T-helper 1 cell treated with Interleukin-12 subunit alpha and Interleukin-12 subunit beta and Interleukin-4 antibody, amounts not matched to agents 30 μg/mL and 1 μg/mL, for 36 hours (primary cell): ENCODE measurements at regions not wholly inside any gene's neighbourhood (a gene's known extent, or its start where the extent isn't known, plus 50 kb on each side); places are given as distances from the start of the nearest gene placed in this dataset.

Experiments used
- H3K27ac Mint-ChIP-seq: one replicate; pipeline ENCODE4 v1.8.0; 2021; ENCODE audit warnings: mild to moderate bottlenecking, mixed read lengths
- H3K27me3 Mint-ChIP-seq: one replicate; pipeline ENCODE4 v1.8.0; 2021; ENCODE audit warnings: low read depth, mixed read lengths
- H3K36me3 Mint-ChIP-seq: one replicate; pipeline ENCODE4 v1.8.0; 2021; ENCODE audit warnings: low read depth, mixed read lengths
- H3K4me1 Mint-ChIP-seq: one replicate; pipeline ENCODE4 v1.8.0; 2021; ENCODE audit warnings: low read depth, mixed read lengths
- H3K4me3 Mint-ChIP-seq: one replicate; pipeline ENCODE4 v1.8.0; 2021; ENCODE audit warnings: mild to moderate bottlenecking, moderate library complexity, mixed read lengths
- H3K9me3 Mint-ChIP-seq: one replicate; pipeline ENCODE4 v1.8.0; 2021; ENCODE audit warnings: mixed read lengths

DNA sequence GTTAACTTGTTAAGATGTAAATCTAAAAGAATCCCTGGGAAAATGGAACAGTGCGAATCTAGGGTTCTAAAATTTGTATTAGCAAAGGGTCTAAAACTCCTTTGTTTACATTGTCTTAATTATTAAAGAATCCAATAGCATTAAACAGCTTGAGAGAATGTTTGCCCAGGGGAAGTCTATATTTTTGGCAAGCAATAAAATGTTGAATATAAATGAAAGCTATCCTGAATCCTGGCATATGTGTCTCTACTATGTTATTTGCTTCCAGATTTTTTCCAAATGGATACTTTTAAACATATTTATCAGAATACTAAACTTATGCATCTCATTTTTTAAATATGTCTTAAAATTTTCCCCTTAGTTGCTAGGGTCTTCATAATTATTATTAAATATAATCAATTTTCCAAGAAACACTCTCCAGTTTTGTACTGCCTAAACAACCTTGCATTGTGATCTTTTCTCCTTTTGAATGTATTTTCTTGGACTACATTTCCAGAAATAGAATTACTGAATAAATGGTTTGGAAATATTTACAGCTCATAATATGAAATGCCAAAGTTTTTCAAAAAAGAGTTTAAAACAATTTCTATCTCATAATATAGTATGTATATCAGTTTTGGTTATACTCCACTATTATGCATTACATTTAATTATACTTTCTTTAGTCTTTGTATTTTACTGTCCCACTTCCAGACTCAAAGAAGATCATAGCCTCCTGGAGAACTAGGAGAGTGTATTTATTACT lies 304.8 kb downstream of the USP25 start:
- no peaks in the 10 kb centered on the region for H3K36me3 Mint-ChIP-seq
- H3K4me3 Mint-ChIP-seq, result no peak overlapping the region
- H3K27me3 Mint-ChIP-seq, result no peaks in the 10 kb centered on the region
- no peak overlapping the region for H3K27ac Mint-ChIP-seq
- no peaks in the 10 kb centered on the region for H3K4me1 Mint-ChIP-seq
- H3K9me3 Mint-ChIP-seq, result no peaks in the 10 kb centered on the region

DNA sequence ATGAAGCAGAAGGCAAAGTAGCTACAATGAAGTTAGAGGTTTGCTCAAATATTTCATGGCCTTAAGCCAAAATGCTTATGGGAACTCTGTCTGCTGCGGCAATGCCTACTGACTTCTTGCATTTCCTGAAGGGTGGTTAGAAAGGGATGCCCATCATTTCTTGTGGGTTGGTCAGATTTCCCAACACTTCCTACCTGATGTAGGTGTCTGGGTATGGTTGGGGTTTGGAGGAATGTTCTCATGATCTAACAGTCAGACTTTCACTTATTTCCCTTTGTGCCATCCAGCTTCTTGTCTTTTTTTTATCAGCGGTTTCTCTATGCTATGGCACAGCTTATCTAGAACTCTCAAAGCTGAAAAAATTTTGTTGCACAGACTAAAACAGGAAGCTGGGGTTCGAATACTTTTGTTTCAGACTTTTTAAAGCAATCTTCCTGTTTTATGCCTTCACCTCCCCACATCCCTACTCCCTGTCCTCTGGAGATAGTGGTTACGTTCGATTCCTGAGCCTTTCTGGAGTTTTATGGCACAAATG lies 307.7 kb downstream of the USP25 start:
- H3K4me1 Mint-ChIP-seq, result no peaks in the 10 kb centered on the region
- H3K9me3 Mint-ChIP-seq, result no peaks in the 10 kb centered on the region
- H3K27ac Mint-ChIP-seq, result no peak overlapping the region
- H3K4me3 Mint-ChIP-seq, result no peak overlapping the region
- no peaks in the 10 kb centered on the region for H3K36me3 Mint-ChIP-seq
- H3K27me3 Mint-ChIP-seq, result no peaks in the 10 kb centered on the region

DNA sequence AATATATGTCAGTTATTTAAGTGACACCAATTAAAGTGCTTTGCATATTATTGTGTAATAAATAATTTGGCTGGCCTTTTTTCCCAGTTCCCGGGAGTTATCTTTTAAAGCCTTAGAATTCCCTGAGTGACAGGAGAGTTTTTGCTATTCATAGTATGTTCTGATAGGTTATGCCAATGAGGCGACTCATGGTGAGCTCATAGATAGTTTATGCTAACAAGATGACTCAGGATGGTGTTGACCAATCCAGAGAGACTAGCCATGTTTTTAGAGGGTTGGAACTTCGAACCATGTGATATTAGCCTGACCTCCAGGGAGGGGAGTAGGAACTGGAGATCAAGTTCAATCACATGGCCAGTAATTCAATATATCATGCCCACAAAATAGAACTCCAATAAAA lies 310.8 kb downstream of the USP25 start:
- Mint-ChIP-seq H3K27ac (no peak overlapping the region), H3K4me3 (no peak overlapping the region), H3K27me3 (no peaks in the 10 kb centered on the region), H3K36me3 (no peaks in the 10 kb centered on the region), H3K4me1 (no peaks in the 10 kb centered on the region), H3K9me3 (no peaks in the 10 kb centered on the region)

DNA sequence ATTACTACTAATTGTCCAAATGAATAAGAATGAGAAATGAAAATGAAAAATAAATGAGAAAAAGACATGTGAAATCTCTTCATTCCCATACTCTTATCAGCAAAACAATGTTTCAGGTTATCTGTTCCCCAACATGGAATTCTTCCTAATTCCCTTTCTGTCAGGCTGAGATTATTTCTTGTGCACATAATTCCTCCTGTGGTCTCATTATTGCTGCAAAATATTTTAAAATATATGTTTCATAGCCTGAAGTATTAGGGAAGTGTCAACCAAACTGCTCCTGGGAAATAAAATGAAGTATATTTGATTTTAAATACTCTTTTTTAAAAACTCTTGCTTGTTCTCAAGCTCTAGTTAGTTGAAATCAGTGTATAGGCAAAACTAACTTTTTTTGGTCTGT lies 314.9 kb downstream of the USP25 start:
- H3K27ac Mint-ChIP-seq, result no peak overlapping the region
- no peaks in the 10 kb centered on the region for H3K9me3 Mint-ChIP-seq
- no peaks in the 10 kb centered on the region for H3K36me3 Mint-ChIP-seq
- no peaks in the 10 kb centered on the region for H3K4me1 Mint-ChIP-seq
- H3K27me3 Mint-ChIP-seq, result no peaks in the 10 kb centered on the region
- no peak overlapping the region for H3K4me3 Mint-ChIP-seq

DNA sequence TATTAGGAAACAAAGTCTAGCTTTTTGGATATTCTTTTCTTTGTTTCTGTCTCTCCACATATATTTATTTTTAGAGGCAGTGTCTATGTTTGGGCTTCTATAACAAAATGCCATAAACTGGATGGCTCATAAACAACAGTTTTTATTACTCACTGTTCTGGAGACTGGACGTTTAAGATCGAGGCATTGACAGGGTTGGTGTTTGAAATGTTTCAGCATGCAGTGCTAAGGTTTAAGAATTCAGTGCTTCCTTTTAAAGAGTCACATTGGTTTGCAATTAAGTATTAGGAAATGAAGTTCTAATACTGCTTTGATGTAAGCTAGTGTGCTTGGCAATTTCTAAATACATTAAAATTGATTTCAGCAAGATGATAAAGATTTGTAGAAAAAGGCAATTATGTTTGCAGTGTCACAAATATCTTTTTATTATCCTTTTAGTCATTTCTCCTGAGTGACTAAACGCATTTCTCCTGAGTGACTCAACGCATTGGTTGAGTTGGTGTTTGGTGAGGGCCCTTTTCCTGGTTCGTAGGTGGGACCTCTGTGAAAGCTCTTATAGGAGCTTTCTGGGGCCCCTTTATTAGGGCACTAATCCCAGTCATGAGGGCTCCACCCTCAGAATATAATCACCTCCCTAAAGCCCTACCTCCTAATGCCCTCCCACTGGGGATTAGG lies 317.0 kb downstream of the USP25 start:
- no peaks in the 10 kb centered on the region for H3K9me3 Mint-ChIP-seq
- no peak overlapping the region for H3K4me3 Mint-ChIP-seq
- no peaks in the 10 kb centered on the region for H3K4me1 Mint-ChIP-seq
- no peak overlapping the region for H3K27ac Mint-ChIP-seq
- no peaks in the 10 kb centered on the region for H3K27me3 Mint-ChIP-seq
- no peaks in the 10 kb centered on the region for H3K36me3 Mint-ChIP-seq

DNA sequence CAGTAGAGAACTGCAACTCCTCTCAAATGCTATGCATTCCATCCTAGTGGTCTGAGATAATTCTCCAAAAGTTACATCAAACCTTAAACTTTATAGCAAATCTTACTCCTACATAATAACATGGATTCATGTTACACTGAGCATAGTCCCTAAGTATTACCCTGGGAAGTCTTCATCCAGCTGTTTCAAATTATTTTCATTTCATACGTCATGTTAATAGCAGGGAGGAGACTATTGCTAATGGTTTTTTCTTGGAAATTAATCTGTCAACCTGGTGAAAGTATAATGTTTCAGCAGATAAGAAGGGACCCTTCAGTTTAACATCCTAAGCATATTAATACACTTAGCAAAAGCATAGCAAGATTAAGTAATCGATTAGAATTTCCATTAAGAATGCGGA lies 318.1 kb downstream of the USP25 start:
- Mint-ChIP-seq H3K4me3 (no peak overlapping the region), H3K9me3 (no peaks in the 10 kb centered on the region), H3K36me3 (no peaks in the 10 kb centered on the region), H3K27ac (no peak overlapping the region), H3K4me1 (no peaks in the 10 kb centered on the region), H3K27me3 (no peaks in the 10 kb centered on the region)

DNA sequence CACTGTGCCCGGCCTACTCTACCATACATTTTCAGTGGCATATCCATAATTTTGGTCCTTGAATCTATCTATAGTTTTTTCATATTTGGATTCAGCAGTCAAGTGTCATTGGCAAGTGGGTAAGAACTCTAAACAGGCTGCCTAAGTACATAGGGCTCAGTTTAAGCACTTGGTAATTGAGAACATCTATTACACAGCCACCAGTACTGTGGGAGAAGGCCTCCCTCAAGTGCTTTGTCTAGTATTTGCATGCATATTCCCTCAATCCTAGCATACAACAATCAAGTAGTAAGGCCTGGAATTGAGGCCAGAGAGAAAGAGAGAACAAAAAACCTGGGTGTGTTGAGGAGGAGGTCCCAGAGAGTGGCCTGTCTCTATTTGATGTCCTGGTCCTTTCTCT lies 325.2 kb downstream of the USP25 start:
- H3K36me3 Mint-ChIP-seq, result no peaks in the 10 kb centered on the region

DNA sequence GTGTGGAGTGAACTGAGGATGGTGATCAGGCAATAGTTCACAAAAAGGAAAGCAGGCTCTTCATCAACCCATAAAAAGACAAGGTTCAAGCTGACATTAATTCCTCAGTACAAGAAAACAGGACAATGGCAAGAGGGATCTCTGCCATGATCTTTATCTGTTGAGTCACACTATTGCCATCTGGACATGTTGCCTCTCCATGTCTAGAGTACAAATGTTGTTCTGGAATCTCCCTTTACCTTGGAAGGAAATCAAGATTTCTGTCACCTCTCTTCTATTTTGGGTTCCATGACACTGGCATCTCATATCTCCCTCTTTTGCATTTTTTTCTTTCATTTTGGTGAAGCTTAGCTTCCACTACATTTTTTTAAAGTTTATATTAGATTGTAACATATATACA lies 329.1 kb downstream of the USP25 start:
- Mint-ChIP-seq H3K4me3 (no peak overlapping the region), H3K36me3 (no peaks in the 10 kb centered on the region), H3K27me3 (no peaks in the 10 kb centered on the region), H3K9me3 (no peaks in the 10 kb centered on the region), H3K27ac (no peak overlapping the region), H3K4me1 (no peaks in the 10 kb centered on the region)

More for the DNA sequence above, 325.2 kb downstream of the USP25 start:
- Mint-ChIP-seq H3K4me1 (no peaks in the 10 kb centered on the region), H3K4me3 (no peak overlapping the region), H3K9me3 (no peaks in the 10 kb centered on the region), H3K27ac (no peak overlapping the region), H3K27me3 (no peaks in the 10 kb centered on the region)

DNA sequence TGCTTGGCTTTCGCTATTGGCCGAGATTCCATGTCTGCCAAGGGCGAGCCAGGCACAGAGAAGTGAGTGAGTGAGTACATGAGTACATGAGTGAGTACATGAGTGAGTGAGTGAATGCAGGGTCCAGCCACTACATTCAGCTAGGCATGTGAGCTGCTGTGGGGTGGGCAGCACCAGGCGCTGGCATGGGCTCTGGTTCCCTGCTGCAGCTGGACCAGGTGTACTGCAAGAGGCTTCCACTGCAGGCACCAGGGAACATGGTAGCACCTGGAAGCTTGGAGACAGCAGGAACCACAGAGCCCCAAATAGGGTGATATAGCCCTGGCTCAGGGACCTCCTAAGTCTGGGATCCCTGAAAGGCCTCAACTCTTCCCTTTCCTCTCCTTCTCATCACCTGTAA lies 330.2 kb downstream of the USP25 start:
- no peaks in the 10 kb centered on the region for H3K9me3 Mint-ChIP-seq
- no peak overlapping the region for H3K4me3 Mint-ChIP-seq
- H3K36me3 Mint-ChIP-seq, result no peaks in the 10 kb centered on the region
- H3K4me1 Mint-ChIP-seq, result no peaks in the 10 kb centered on the region
- H3K27ac Mint-ChIP-seq, result no peak overlapping the region
- no peaks in the 10 kb centered on the region for H3K27me3 Mint-ChIP-seq

DNA sequence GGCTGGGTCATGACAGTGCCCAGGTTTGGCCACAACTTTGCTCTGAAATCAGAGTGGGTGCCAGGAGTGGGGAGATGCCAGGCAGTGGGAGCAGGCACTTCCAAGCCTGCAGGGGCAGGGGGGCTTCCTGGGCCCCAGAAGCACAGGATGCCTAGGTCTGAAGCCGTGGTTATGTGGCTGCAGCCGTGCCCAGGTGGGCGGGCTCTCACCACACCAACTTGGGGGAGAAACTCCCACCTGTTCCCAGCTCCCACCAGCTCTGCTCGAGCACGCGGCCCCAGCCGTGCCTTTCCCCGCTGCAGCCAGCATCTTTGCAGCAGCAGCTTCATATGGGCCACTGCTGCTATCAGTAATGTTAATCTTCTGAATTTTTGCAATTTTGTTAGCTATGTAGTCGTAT lies 331.4 kb downstream of the USP25 start:
- no peaks in the 10 kb centered on the region for H3K36me3 Mint-ChIP-seq
- no peak overlapping the region for H3K27ac Mint-ChIP-seq
- no peaks in the 10 kb centered on the region for H3K27me3 Mint-ChIP-seq
- H3K9me3 Mint-ChIP-seq, result no peaks in the 10 kb centered on the region
- H3K4me1 Mint-ChIP-seq, result no peaks in the 10 kb centered on the region
- no peak overlapping the region for H3K4me3 Mint-ChIP-seq

DNA sequence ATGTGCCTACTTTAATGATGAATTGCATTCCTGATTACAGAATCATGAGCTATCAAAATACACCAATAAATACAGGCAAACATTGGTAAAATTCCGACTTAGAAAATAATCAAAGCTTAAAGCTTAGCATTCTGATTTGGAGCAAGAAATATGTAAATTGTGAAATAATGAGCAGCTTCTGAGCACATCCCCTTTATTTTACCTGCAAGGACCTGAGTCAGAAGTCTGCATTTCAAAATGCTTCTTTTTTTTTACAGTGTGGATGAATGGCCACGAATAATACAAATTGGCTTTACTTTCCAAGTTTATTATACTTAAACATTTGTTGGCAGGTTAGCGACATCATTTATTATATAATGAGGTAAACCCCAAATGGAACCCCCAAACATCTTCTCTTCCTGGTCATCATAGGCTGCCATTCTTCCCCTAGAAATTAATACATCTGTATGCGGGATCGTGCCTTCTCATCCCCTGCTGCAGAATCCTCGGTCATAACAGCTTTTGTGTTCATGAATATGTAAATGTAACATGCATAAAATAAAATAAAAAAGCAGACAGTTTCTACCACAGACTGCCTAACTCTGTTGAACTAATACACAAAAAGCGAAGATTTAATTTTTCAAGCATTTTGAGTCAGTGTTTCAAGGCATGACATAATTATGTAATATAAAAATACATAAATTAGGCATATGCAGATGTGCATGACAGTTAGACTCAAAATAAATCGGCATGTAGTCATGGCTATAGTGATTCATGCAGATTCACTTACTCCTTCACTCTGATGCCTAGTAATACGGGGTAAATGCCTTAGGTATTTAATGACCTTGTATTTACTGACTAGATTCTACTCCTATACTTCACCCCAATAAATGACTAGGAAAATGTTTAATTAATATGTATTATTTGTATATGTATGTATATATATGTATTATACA lies 339.7 kb downstream of the USP25 start:
- Mint-ChIP-seq H3K4me1 (no peaks in the 10 kb centered on the region), H3K36me3 (no peaks in the 10 kb centered on the region), H3K27ac (no peak overlapping the region), H3K27me3 (no peaks in the 10 kb centered on the region), H3K9me3 (no peaks in the 10 kb centered on the region), H3K4me3 (no peak overlapping the region)

DNA sequence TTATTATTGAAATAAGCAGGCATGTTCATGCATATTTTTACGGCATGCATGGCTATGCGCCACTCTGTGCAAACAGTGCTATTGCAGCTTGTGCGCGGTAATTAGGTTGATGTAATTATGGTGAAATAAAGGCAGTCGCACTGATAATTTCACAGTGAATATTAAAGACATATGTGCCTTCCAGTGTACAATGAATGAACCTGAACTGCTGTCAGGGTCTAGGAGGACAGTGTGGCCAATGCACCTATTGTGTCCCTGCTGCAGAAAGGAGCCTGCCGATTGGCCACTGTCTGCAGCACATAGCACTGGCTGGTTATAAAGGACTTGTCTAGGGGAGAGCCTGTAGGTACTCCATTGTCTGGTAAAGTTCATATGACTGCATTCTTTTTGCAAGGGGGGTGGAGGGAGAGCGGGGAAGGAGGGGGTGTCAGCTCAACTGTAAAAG lies 340.4 kb downstream of the USP25 start:
- Mint-ChIP-seq H3K9me3 (no peaks in the 10 kb centered on the region), H3K27me3 (no peaks in the 10 kb centered on the region), H3K4me3 (no peak overlapping the region), H3K27ac (no peak overlapping the region), H3K36me3 (no peaks in the 10 kb centered on the region), H3K4me1 (no peaks in the 10 kb centered on the region)

DNA sequence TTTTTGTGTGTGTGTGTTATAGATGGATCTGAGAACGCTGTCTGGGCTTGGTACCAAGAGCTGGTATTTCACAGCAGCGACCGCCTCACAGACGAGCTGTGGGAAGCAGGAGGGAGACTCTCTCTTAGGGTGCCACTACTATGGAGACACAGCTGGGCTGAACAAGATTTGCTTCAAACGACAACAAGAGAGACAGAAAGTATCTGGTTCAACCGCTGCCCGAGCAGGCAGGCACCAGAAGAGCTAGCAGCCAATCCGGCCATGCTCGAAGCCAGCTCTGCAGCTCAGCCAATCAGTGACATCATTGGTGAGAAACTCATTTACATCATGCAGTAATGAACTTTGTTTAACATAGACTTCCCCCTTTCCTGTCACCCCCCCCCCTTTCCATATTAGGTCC lies 341.3 kb downstream of the USP25 start:
- H3K4me1 Mint-ChIP-seq, result no peaks in the 10 kb centered on the region
- H3K9me3 Mint-ChIP-seq, result no peaks in the 10 kb centered on the region
- H3K27ac Mint-ChIP-seq, result no peak overlapping the region
- H3K4me3 Mint-ChIP-seq, result no peak overlapping the region
- H3K36me3 Mint-ChIP-seq, result no peaks in the 10 kb centered on the region
- no peaks in the 10 kb centered on the region for H3K27me3 Mint-ChIP-seq

DNA sequence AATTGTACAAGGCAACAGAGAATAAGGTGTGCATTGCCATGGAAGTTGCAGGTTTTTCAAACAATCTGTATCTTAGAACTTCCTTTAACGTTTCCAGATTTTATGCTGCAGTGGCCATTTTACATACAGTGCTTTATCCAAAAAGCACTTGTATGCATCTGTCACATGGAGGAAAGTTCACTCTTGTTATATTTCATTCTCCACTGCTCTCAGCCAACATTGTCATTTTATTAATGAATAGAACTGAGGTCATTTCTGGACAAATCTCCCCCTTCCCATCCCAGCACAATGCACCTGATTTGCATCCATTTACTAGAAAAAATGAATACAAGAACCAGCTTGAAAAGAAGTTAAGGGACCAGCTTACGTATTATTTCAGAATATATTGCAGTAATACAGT lies 342.0 kb downstream of the USP25 start:
- Mint-ChIP-seq H3K36me3 (no peaks in the 10 kb centered on the region), H3K9me3 (no peaks in the 10 kb centered on the region), H3K4me1 (no peaks in the 10 kb centered on the region), H3K27ac (no peak overlapping the region), H3K27me3 (no peaks in the 10 kb centered on the region), H3K4me3 (no peak overlapping the region)
